GM18867 (cell line): ENCODE measurements at regions not wholly inside any gene's neighbourhood (a gene's known extent, or its start where the extent isn't known, plus 50 kb on each side); places are given as distances from the start of the nearest gene placed in this dataset.
"Not testable (repeated sequence)": the region's sequence is repeated elsewhere in the genome, so short reads cannot be mapped to it uniquely, and the experiment has no call there.

Experiments used
- ATAC-seq: cut with Tn5 transposase; IDR thresholded peaks from one replicate; pipeline ENCODE4 v1.9.1; 2021; ENCODE audit warnings: mild to moderate bottlenecking, moderate library complexity; ENCODE audit not compliant: unreplicated experiment

DNA sequence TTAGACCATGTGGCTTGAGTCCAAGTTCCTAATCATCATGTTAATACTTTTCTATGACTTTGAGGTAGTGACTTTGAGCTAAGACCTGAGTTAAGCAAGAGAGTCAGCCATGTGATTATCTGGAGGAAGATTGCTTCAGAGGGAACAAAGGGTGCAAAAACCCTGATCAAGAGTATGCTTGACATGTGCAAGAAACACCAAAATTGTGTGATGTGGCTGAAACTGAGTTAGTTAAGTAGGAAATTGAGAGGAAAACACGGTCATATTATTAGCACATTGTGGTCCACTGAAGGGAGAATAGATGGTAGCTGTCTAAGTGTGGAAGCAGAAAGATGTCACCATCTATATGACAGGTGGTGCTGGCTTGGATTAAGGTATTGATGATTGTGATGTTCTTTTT, 130.4 kb upstream of the MON1B start:
- no peak for ATAC-seq

DNA sequence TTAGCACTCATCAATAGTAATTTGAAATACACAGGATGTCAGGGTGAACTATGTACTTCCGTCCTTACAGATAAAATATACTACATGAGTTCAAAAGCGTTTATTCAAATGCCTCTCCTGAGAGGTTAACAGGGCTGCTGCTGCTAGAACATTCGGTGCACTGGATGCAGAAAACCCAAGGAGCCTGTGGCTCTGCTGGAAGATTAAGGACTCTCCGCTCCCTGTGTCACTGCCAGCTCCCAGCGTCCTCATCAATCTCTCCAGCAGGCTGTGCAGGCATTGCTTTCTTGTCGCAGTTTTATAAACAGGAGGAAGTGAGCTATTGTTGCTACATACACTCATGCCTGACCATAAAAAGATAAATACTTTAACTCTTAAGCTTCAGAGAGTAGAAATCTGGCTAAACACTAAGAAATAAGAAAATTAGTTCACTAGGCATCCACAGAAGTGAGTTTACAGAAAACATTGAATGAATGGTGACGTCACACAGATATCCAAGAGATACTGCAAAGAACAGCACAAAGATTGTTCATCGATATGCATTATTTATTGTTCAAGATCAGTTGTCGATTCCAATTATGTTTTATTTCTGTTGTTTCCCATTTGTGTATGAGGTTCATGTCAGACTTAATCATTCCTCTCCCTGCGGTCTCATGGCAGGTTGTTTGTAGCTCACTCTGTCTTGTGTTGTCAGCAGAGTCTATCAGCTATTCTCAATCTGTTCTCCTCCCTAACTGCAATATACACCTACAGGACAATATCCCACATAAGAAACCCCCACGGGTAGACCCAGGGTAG, 127.9 kb upstream of the MON1B start:
- no peak for ATAC-seq

DNA sequence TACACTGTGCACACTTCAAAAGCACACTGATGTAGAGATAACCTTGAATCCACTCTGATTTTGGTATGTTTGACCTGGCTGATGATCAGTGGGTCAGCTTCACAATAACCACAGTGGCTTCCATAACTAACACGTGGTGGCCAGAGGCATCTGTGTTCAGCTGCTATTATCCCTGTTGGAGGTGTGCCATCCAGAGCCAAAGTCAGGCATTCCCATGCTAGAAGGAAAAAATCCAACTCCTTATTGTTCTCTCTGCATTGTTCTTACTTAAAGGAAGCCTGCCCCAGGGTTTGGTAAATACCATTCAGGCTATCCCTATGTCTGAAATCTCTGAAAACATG, 127.3 kb upstream of the MON1B start:
- no peak for ATAC-seq

DNA sequence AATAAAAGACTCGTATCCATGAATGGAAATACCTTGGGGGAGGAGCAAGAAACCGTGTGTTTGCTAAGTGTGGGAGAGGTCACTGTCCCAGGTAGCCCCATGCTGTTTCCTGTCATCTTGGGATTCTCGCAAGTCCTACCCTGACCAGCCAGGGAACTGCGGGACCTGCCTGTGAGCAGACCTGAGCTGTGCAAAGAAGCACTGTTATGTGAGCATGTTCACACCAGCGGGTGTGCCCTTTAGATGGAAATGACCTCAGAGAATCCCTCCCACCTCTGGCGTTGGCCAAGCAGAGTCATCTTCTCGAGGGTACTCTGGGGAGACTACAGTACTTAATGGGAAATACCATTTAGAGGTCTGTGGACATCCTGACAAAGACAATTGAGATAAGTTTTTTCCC, 127.0 kb upstream of the MON1B start:
- no peak for ATAC-seq

DNA sequence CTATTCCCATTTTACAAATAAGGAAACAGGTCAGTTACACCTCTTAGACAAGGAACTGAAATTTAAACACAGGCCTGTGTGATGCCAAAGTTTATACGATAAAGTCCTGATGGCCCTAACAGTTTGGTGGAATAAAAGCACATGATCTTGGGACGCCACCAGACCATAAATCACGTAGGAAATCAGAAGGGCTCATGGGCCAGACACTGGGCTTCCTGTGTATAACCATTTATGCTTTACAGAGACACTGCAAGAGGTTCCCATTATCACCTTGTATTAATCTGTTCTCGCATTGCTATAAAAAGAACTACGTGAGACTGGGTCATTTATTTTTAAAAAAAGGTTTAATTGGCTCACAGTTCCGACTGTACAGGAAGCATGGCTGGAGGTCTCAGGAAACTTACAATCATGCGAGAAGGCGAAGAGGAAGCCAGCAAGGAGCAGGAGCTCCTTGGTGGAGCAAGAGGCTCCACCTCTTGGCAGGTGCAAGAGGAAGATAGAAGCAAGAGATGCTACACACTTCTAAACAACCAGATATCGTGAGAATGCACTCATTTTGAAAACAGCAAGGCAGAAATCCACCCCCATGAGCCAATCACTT, 124.0 kb upstream of the MON1B start:
- no peak for ATAC-seq

DNA sequence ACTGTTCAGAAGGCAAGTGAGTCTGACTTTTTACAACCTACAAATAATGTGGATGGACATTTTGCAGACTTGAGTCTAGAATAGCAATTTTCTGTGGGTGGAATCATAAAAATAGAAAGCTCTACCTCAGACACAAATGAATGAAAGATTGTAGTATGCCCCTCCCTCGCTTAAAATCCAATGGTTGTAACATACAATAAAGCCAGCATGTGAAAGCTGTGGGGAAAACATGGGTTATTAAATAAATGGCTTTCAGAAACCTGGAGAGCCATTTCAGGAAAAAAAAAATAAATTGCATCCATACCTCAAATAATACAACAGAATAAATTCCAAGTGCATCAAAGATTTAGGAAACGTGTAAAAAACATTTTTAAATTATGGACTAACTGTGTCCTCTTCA, 123.1 kb upstream of the MON1B start:
- ATAC-seq, result no peak

DNA sequence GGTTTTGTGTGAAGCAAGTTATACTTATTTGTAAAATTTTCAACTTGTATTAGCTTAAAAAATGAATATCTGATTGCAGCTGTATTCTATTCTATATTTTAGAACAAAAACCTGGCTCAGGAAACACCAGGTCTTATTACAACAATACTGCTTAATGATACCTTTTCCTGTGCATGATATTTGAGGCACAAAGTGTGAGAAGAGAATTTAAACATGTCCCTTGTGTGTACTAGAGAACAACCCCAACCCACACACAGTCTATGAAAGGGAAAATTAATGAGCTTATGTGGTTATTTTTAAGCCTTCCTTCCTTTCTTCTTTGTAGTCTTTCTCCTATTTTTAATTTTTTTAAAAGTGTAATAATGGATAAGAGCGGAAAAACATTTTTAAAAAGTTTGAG, 122.6 kb upstream of the MON1B start:
- ATAC-seq, result no peak

DNA sequence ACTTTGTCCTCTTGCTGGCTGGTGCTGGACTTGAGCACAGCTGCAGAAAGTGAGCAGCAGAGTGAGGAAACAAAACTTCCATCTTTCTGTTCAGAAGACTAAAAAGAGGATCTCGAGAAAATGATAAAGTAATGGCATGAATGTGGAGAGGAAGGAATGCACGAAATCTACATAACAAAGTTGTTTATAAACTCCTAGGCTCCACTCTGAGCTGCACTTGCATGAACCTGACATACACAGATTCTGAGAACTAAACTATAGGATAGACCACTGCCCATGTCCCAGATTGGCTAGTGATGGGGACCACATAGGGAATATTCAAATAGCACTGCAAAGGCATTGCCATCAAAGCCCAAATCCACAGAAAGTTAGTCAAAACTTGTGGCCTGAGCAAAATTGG, 121.1 kb upstream of the MON1B start:
- ATAC-seq, result no peak

DNA sequence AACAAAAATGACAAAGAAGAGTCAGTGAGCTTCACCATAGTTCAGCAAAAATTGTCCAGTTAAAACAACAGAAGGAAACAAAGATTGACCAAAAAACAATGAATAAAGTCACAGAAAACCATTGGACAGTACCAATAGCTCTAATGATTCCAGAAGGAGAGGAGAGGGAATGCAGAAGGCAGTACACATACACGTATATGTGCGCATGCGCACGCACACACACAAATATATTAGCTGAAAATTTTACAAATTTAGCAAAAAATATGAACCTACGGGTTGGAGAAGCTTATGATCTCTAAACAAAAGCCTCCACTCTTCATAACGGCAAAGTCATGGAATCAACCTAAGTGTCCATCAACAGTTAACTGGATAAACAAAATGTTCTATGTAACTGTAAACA, 120.3 kb upstream of the MON1B start:
- ATAC-seq, result no peak

DNA sequence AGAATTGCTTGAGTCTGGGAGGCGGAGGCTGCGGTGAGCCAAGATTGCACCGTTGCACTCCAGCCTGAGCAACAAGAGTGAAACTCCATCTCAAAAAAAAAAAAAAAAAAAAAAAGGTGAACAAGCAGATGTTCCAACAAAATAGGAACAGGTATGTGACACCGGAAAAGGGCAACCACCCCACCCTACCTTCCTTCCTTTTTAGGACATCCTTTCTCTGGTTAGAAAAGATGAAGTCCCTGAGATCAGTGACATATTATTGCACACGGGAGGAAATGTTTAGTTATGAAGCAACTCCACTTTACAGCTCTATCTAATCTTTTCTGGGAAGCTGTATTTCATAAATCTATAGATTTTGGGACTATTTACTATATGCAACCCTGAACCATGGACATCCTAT, 114.2 kb upstream of the MON1B start:
- ATAC-seq, result no peak

DNA sequence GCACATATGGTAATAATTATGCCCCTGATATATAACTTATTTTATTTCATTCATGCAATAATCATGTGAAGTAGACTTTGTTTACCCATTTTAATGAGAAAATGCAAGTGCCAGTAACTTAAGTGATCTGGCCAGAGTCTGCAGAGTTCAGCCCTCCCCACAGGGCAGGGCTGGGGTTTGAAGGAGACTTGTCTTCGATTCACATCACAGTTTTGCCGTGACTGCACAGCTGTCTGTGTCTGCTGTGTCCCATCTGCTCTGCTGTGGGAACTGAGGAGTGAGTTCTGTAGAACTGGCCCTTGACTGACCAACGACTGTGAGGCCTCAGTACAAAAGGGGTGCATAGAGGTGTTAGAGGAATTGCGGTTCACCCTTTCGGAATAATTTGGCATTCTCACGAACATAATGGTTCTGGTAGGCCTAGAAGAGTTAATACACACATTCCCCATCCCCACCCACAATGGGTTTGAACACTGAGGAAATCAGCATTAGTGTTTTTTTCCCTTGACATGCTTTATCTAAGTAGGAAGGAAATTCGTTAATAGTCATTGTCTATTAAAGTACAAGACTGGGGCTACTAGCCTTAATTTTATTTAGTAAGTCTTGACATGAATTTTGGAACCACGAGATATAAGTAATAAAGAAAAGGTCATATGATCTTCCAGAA, 113.6 kb upstream of the MON1B start:
- no peak for ATAC-seq

DNA sequence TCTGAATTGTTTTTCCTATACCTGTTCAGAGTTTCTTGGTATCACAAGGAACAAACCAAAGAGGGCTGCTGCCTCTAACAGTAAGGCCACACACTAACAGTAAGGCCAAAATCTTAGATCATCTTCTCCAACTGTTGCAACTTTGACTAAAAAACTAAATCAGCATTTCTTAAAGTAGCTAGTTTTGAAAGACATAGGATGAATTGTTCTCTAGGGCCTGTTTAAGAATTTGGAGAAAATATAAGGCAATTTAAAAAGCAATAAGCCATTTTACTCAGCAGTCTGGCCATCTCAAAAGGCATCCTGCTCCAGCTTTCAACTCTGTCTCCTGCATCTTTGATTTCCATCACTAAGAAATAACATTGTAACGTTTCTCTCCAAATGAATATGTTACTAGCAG, 105.0 kb upstream of the MON1B start:
- ATAC-seq, result no peak

DNA sequence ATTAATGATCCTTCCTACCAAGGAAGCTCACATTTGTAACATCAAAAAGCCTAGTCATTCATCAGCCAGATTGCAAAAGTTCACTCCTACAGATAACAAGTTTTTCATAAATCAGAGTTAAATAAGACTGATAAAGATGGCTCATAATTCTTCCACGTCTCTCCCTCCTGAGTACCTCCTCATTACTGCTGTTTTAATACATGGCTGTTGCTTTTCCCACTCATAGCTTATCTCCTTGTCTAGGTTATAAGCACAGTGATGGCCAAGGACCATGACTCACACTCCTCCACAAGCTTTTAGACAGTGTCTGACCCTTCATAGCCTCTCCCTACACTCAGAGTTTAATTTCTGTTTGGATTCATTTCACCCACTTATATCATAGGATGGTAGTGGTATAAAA, 100.9 kb upstream of the MON1B start:
- no peak for ATAC-seq

DNA sequence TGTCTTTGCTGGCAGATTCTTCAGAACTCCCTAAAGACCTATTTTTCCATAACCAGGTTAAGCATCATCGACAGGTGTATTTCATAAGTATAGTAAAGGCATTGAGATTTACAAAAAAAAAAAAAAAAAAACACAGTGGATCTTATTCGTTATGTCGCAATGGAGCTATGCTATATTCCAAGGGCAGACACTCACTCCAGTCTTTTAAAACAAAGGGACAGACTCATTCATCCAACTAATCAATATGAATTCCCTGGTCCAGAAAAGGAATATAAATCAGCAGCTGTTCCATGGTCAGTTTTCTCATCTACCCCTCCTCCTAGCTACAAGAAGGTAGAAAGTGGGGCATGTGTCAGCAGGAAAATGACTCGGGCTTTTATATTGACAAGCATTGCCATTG, 97.7 kb upstream of the MON1B start:
- ATAC-seq, result no peak

DNA sequence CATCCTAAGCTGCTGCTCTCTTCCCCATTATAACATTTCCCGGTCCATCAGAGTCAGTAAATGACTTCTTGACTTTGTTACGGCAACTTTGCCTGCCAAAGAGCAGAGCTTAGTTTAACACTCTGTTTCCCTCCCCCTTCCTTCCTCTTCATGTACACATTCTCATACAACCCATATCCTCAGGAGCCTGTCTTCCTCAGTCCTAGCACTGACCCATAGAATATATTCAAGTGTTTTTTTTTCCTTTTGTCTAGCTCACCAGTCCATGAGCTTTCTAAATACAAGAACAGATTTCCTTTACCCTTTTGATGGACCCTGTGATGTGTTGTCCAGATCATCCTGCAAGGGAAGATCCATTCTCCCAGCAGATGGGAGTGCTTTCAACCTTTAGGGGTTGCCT, 97.0 kb upstream of the MON1B start:
- no peak for ATAC-seq

DNA sequence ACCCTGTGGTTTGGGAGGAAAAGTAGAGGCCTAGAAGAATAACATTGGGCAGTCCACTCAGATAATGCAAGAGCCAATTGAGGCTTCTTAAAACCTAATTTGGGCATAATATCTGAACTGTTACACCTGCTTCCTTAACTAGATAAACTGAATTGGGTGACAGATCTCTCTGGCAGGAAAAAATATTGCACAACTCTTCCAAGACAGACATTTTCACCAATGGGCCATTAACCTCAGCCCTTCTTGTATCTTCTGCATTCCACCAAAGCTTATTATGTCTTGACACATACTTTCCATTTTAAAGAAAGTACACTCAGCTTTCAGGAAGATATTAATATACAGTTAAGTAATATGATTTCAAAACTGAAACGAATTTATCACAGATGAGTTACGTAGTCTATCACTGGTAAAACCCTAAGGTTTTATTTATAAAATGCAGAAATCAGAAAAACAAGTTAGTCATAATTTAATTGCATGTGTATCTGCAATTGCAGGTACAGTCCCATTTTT, 79.9 kb upstream of the MON1B start:
- ATAC-seq, result no peak

DNA sequence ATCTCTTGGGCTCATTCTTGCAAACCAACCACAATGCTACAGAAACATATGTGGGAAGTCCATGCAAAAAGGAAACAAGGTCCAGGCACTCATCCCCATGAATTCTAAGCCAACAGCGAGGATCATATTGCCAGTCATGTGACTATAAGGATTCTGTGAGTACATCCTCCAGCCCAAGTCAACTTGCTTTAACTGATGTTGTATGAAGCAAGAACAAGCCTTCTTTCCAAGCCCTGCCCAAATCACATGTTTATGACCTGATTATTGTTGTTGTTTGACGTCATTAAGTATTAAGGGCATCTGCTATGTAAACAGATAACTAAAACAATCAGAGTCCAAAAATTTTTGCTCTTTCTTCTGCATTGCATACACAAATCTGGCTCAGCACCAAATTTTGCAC, 78.2 kb upstream of the MON1B start:
- no peak for ATAC-seq

DNA sequence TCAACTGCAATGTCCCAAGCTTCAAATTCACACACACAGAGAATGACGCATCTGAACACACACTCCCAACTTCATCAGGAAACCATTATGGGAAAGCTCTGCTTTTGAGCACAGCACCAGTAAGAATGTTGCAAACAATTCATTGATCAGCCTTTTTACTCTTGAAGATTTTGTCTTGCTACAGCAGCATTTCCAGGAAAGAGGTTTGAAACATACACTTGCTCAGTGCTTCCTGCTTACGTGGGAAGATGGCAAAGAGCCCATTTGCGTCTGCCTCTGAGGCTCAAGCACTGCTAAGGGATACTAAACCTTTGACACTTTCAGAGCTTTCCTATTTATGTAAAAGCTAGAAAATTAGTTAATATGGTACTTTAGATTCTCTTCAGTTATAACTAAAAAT, 77.2 kb upstream of the MON1B start:
- ATAC-seq, result no peak

DNA sequence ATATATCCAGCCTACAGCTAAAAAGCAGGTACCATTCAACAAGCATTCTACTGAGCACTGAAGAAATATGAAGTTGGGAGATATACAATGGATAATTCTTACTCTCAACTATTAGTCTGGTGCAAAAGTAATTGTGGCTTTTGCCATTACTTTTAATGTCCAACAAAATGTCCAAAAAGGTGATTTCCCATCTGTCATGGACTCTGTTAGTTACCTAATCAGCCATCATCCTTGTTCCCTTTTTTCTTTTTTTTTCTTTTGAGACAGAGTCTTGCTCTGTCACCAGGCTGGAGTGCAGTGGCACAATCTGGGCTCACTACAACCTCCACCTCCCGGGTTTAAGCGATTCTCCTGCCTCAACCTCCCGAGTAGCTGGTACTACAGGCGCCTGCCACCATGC, 76.6 kb upstream of the MON1B start:
- not testable (repeated sequence) for ATAC-seq

DNA sequence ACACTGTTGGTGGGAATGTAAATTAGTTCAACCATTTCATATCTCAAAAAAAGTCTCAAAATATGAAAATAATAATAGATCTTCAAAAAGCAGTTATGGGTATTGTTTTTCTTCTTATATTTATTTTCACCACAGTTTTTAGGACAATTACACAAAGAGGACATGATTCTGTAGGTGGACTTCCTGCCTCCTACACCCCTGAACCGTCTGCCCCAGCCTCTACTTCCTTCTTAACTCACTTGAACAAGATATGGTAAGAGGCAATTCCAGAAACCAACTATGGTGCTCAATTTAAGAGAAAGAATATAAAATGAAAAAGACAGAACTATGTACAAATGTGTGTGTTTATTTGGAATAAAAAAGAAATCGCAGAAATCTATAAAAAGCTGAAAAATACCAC, 74.1 kb upstream of the MON1B start:
- ATAC-seq, result no peak

DNA sequence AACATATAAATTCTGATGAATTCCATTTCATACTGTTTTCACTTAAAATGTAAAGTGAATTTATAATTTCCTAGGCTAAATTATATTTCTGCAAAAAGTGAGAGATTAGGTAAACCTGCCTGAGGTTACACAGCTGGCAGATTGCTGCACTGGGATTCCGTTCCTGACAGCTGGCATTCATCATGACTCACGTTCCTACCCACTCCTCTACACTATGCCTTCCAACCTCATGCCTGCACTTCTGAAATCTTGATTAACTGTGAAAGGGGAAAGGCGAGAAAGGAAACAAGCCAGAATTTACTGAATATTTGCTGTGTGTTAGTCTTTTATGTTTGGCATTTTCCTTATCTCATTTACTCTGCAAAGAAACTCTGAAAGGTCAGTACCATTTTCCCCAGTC, 73.3 kb upstream of the MON1B start:
- no peak for ATAC-seq

DNA sequence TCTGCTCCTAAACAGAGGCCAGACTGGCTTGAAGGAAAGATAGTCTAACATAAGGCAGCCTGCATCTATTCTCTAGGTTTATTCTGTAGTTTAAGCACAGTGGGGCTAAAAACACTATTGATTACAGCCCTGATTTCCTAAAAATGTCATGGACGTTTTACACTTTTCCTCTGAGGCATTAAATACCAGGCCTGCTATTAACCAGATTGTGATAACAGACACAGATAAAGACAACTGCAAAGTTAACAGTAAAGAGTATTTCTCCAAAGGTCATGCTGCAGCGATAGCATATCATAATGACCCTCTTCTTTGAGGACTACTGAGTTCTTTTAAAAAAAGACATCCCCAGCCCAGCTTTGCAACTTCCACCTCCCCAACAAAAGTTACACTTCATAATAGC, 59.6 kb upstream of the MON1B start:
- no peak for ATAC-seq
